Omental fat pad (tissue), 3 donors: ENCODE measurements at regions not wholly inside any gene's neighbourhood (a gene's known extent, or its start where the extent isn't known, plus 50 kb on each side); places are given as distances from the start of the nearest gene placed in this dataset.

Source experiments
- ATAC-seq: fragments of 150-250 bp; one replicate; pipeline ENCODE4 v1.9.1; 2016; ENCODE audit warnings: mild to moderate bottlenecking, moderate library complexity; ENCODE audit not compliant: low FRiP score
- DNase-seq: peaks from one replicate; pipeline ENCODE4 v3.0.0-alpha.2; 2019; ENCODE audit warnings: low spot score
- CTCF ChIP-seq, 3 donors: fragments of 450-650 bp; IDR thresholded peaks; one replicate each; pipeline ENCODE4 v1.5.1; 2016 to 2017; ENCODE audit warnings: antibody characterized with exemption in 3 of 3, mild to moderate bottlenecking in 3 of 3, moderate library complexity in 2 of 3

GRCh38 chr15:62833646-62834045 is 208.9 kb upstream of the TPM1 start:
- no peak for TF ChIP-seq CTCF (IDR thresholded peaks at IDR 0.05)
- ATAC-seq (no peak), DNase-seq (no peak)

GRCh38 chr15:62834686-62835329 is 207.7 kb upstream of the TPM1 start:
- ATAC-seq (no peak), DNase-seq (no peak)
- no peak for TF ChIP-seq CTCF (IDR thresholded peaks at IDR 0.05)

- no peak for TF ChIP-seq CTCF (IDR thresholded peaks at IDR 0.05)
- DNase-seq (no peak), ATAC-seq (no peak)
Observed at GRCh38 chr15:62835351-62835750, 207.2 kb upstream of the TPM1 start.

- DNase-seq (no peak), ATAC-seq (no peak)
- TF ChIP-seq CTCF (IDR thresholded peaks at IDR 0.05): no peak
Observed at GRCh38 chr15:62835762-62836161, 206.8 kb upstream of the TPM1 start.

- DNase-seq (no peak), ATAC-seq (no peak)
- no peak for TF ChIP-seq CTCF (IDR thresholded peaks at IDR 0.05)
Observed at GRCh38 chr15:62840526-62841268, 201.8 kb upstream of the TPM1 start.

GRCh38 chr15:62841269-62841628 is 201.3 kb upstream of the TPM1 start:
- DNase-seq: no peak
- TF ChIP-seq CTCF (IDR thresholded peaks at IDR 0.05): no peak
- ATAC-seq: no peak
